ENCODE measurements at regions not wholly inside any gene's neighbourhood (a gene's known extent, or its start where the extent isn't known, plus 50 kb on each side); places are given as distances from the start of the nearest gene placed in this dataset.
"Not testable (repeated sequence)": the region's sequence is repeated elsewhere in the genome, so short reads cannot be mapped to it uniquely, and the experiment has no call there.

GRCh38 chr17:72463287-72464102, 342.7 kb downstream of the SOX9 start:
- in situ Hi-C loops (cut with HindIII; ENCODE audit: low sequenced_read_pairs), result loop anchor here (5.0 kb wide), 1 partner anchor 51 kb away; no protein-coding TSS in a partner anchor

- in situ Hi-C loops (cut with HindIII; ENCODE audit: low sequenced_read_pairs), result loop anchor here (5.0 kb wide), 1 partner anchor 52 kb away; no protein-coding TSS in a partner anchor
Measured at GRCh38 chr17:72464221-72464620, 343.4 kb downstream of the SOX9 start.

- in situ Hi-C loops (cut with HindIII; ENCODE audit: low sequenced_read_pairs), result no loop called here
Measured at GRCh38 chr17:72465191-72466024, 344.6 kb downstream of the SOX9 start.

DNA sequence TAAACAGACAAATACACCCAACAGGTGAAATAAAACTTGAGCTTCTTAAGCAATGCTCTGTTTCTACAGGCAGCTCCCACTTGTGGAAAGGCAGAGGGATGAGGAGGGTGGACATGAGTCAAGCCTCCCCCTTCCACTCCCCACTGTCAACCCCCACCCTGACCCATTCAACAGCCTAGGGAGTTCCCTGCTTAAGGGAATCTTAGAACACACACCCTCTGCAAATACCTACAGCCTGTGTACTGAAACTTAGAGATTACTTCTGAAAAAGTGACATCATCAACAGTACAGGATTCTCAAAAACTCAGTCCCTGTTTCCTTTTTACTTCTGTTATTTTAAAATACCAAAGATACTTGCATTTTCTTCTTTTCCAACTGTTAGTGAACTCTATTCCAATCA, 345.4 kb downstream of the SOX9 start:
- in situ Hi-C loops (cut with HindIII; ENCODE audit: low sequenced_read_pairs), result no loop called here

DNA sequence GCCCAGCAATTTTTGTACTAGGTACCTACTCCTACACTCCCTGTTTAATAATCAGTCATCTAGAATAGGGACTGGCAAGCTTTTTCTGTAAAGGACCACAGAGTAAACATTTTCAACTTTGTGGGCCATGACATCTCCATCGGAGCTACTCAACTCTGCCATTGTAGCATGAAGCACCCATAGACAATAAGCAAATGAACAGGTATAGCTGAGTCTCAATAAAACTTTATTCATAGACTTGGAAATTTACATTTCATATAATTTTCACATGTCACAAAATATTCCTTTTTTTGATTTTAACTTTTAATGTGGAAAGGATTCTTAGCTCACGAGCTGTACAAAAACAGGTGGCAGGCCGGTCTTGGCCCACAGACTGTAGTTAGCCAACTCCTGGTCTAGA, 345.8 kb downstream of the SOX9 start:
- in situ Hi-C loops (cut with HindIII; ENCODE audit: low sequenced_read_pairs), result no loop called here

DNA sequence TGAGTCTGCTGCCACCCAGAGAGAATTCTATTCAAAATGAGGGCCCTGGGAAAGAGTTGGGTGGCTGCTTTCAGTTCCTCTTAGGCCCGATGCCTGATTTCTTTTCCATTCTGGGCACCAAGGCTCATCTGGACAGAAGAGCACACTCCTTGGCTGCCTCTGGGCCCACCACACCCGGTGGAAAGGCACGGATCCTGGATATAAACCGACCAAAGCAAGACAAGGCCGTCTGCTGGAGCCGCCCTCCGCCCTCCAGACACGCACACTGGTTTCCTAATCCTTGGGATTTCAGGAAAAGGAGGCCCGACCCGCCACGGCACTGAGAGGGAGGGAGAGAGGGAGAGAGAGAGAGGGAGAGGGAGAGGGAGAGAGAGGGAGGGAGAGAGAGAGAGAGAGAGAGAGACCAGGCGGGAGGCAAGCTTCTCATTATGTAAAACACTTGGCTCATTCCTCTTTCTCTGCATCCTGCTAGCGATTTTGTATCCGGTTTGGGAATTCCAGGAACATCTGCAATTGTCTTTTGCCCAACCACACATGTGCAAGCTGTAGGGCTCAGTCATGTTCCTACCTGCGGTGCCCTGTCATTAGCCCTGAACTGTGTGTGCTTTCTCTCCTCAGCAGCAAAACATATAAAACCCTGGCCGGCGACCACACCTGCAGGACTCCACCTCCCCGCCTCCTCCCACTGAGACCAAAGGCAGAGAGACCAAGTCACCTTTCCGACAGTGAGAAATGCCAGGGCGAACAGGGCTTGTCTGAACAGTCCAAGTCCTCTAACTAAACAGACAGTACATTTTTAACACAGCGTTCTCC, 347.2 kb downstream of the SOX9 start:
- in situ Hi-C loops (cut with HindIII; ENCODE audit: low sequenced_read_pairs), result no loop called here

- in situ Hi-C loops (cut with HindIII; ENCODE audit: low sequenced_read_pairs), result no loop called here
Measured at GRCh38 chr17:72468841-72469240, 348.0 kb downstream of the SOX9 start.

DNA sequence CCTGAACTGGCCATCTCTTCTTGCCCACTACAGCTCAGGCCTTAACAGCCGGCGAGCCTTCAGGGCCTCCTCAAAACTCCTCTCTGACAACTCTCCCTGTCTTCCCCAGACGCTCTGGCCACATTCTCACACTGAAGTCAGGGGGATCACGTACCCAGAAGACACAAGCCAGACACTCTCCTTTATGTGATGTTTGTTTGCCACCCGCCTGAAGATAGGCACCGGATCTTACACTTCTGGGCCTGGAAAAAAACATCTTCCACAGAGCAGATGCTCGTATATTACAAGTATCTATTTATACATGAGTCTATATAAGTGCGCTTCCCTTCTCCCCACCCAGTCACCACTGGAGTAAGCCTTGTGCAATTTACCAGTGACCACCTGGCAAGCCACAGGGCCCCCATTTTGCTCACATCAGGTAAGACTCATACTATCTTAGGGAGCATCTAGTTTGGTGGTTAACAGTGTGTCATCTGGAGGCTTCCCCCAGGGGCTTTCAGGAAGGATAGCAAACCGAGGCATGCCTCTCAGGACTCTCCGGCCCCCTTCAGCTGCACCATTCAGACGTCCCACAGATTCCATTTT, 349.4 kb downstream of the SOX9 start:
- in situ Hi-C loops (cut with HindIII; ENCODE audit: low sequenced_read_pairs), result no loop called here

GRCh38 chr17:72470734-72471133, 349.9 kb downstream of the SOX9 start:
- in situ Hi-C loops (cut with HindIII; ENCODE audit: low sequenced_read_pairs), result no loop called here

- in situ Hi-C loops (cut with HindIII; ENCODE audit: low sequenced_read_pairs), result no loop called here
Measured at GRCh38 chr17:72471296-72471695, 350.5 kb downstream of the SOX9 start.

DNA sequence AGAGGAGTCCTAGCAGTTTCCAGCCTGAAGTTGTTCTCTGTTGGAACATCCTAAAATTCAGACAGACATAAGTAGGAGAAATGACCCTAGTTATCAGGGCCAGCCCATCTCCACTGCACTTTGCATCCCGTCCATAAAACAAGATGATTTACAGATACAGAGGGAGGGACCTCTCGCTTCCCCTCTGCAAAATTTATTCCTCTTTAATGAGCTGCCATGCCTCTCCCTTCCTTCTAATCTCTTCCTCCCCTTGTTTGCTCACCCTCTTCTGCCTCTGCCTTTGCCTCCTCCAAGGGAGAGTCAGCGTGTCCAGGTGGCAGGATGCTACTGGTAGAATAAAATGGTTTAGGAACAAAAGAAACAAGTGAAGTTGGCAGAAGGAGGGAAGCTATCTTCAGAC, 351.3 kb downstream of the SOX9 start:
- in situ Hi-C loops (cut with HindIII; ENCODE audit: low sequenced_read_pairs), result no loop called here

DNA sequence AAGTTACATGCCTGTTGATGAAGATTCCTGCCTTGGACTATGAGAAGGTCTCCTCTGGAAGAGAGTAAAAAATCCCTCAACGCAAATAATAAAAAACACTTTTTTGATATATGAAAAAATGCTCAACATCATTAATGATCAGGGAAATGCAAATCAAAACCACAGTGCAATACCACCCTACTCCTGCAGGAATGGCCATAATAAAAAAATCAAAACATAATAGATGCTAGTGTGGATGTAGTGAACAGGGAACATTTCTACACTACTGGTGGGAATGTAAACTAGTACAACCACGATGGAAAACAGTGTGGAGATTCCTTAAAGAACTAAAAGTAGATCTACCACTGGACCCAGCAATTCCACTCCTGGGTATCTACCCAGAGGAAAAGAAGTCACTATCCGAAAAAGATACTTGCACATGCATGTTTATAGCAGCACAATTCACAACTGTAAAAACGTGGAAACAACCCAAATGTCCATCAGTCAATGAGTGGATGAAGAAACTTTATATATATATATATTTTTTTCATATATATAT, 352.1 kb downstream of the SOX9 start:
- in situ Hi-C loops (cut with HindIII; ENCODE audit: low sequenced_read_pairs), result not testable (repeated sequence)

DNA sequence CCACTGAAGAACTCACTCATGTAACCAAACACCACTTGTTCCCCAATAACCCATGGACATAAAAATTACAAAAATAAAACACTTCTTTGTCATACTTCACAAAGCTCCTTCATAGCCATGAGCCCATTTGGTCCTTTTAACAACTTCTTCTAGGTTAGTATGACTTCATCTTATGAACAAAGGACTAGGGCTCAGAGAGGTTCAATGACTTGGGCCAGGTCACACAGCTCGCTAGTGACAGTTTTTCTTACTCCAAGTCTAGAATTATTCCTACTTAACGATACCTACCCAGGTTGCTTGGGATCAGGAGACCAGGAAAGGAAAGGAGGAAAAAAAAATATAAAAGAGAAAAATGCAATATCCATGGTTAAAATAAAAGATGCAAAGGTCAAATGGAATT, 353.4 kb downstream of the SOX9 start:
- in situ Hi-C loops (cut with HindIII; ENCODE audit: low sequenced_read_pairs), result no loop called here

- in situ Hi-C loops (cut with HindIII; ENCODE audit: low sequenced_read_pairs), result no loop called here
Measured at GRCh38 chr17:72474719-72475477, 354.1 kb downstream of the SOX9 start.

GRCh38 chr17:72476134-72476533, 355.3 kb downstream of the SOX9 start:
- in situ Hi-C loops (cut with HindIII; ENCODE audit: low sequenced_read_pairs), result no loop called here

DNA sequence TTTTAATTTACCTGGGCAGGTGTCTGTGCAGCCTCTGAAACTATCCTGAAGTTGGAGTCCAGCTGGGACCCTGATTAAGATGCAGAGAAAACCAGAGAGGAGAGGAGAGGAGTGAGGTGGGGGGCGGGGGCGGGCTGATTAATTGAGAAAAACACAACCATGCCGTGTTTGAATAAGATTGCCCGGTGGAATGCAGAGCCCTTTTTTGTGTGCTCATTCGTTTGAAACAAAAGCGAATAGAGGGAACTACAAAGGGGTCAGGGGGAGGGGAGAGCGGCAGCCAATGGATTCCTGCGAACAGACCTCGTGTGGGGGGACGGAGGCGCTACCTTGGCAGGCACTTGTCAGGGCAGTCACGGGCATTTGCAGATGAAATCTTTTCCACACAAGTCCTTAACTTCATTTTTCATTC, 355.8 kb downstream of the SOX9 start:
- in situ Hi-C loops (cut with HindIII; ENCODE audit: low sequenced_read_pairs), result no loop called here

DNA sequence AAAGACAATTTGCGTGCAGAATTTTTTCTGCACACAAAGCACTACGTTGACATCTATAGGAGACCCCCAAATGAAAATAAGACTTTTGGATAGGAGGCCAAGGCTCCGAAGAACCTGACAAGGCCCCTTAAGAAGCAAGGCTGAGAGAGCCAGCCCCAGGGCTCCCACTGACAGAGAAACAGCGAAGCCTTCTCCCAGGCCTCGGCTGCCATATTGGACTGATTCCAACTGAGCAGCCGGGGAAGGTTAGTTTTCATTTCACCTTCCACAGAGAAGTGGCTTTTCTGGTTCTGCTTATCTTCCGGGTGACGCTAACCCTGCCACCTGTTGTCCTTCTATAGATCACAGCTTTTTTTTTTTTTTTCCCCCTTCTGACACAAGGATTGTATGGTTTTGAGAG, 356.7 kb downstream of the SOX9 start:
- in situ Hi-C loops (cut with HindIII; ENCODE audit: low sequenced_read_pairs), result no loop called here

DNA sequence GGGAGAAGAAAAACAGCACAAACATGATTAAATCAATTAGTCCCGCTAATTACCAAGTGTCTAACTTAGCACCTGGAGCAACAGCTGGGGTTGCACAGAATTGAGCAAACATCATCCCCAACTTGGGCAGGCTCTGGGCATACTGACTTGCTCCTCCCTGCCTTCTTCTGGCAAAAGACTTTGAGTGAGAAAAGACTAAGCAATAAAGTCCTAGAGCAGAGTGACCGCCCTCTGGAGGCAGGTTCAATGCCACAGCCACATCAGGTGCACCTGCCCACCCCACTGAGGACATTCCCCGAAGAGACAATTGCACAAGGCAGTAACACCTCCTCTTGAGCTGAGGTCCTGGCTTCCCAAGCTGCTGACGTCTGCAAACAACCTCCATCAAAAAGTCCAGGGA, 358.3 kb downstream of the SOX9 start:
- in situ Hi-C loops (cut with HindIII; ENCODE audit: low sequenced_read_pairs), result no loop called here

GRCh38 chr17:72481572-72481971, 360.8 kb downstream of the SOX9 start:
- in situ Hi-C loops (cut with HindIII; ENCODE audit: low sequenced_read_pairs), result no loop called here

- in situ Hi-C loops (cut with HindIII; ENCODE audit: low sequenced_read_pairs), result no loop called here
Measured at GRCh38 chr17:72485596-72485995, 364.8 kb downstream of the SOX9 start.

Measured in endothelial cell of hepatic sinusoid (primary cell).